Vagina (tissue), 2 donors: ENCODE measurements at regions not wholly inside any gene's neighbourhood (a gene's known extent, or its start where the extent isn't known, plus 50 kb on each side); places are given as distances from the start of the nearest gene placed in this dataset.

ENCODE experiments used
- CTCF ChIP-seq, 3 experiments: fragments of 450-650 bp in 2 of 3; fragments of 200-600 bp in 1 of 3; sonication (generic) in 1 of 3; IDR thresholded peaks; one replicate each; pipeline ENCODE4 v1.5.1; 2017 to 2019; ENCODE audit warnings: antibody characterized with exemption in 3 of 3, mild to moderate bottlenecking in 2 of 3, moderate library complexity in 2 of 3
- POLR2A ChIP-seq, 2 donors: fragments of 450-650 bp; IDR thresholded peaks; one replicate each; pipeline ENCODE4 v1.6.1; 2017; ENCODE audit warnings: antibody characterized with exemption in 2 of 2, mild to moderate bottlenecking in 2 of 2, moderate library complexity in 2 of 2
- POLR2AphosphoS5 ChIP-seq, 2 donors: sonication (generic); formaldehyde crosslinking; IDR thresholded peaks; one replicate each; pipeline ENCODE4 v1.9.0; 2017; ENCODE audit warnings: antibody characterized with exemption in 2 of 2, mild to moderate bottlenecking in 2 of 2, low read depth in 1 of 2; ENCODE audit not compliant: insufficient read depth in 1 of 2

- no peak for TF ChIP-seq POLR2AphosphoS5 (IDR thresholded peaks at IDR 0.05; ENCODE audit: insufficient read depth in 1 of 2, low read depth in 1 of 2)
- no peak for TF ChIP-seq POLR2A (IDR thresholded peaks at IDR 0.05)
- no peak for TF ChIP-seq CTCF (IDR thresholded peaks at IDR 0.05)
Observed at GRCh38 chr9:82332774-82333152, 344.2 kb downstream of the SPATA31D1 start.
